RPMI7951 (cell line): ENCODE measurements at regions not wholly inside any gene's neighbourhood (a gene's known extent, or its start where the extent isn't known, plus 50 kb on each side); places are given as distances from the start of the nearest gene placed in this dataset.

Source experiments
- DNase-seq: peaks from one replicate; pipeline ENCODE4 v3.0.0-alpha.2; 2012; ENCODE audit warnings: low read depth

DNA sequence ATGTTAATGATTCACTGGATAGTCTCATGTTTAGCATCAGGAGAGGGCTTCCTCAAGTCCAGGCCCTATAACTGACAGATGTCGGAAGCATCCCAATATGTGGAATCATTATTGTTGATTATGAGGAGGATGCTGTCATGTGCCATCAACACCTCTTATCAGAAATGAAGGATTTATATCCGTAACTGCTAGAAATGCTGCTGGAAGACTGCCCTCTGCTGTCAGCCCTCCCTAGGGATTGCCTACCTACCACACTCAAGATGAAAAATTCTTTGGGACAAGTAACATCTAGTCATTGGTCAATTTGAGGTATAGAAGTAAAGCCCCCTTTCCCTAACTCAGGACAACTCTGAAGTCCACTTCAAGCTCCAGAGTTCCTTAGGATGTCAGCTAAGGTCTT lies 1166.5 kb upstream of the NXPH2 start:
- DNase-seq, result no peak

DNA sequence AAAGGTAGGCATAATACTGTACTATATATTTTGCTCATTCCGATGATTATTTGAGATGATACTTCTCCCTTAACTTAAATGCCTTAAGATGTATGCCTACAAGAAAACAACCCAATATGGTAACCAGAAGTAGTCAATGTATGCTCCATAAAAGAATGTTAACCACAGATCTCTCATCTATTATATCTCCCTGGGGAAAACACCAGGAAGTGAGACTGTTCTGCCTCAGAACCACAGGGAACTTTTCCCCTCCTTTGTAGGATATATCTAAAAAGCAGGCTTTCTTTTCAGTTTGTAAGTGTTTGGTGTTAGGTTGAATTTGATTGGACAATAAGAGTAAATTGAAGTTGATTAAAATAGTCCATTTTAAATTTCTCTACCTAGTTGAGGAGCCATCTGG lies 1160.5 kb upstream of the NXPH2 start:
- no peak for DNase-seq

DNA sequence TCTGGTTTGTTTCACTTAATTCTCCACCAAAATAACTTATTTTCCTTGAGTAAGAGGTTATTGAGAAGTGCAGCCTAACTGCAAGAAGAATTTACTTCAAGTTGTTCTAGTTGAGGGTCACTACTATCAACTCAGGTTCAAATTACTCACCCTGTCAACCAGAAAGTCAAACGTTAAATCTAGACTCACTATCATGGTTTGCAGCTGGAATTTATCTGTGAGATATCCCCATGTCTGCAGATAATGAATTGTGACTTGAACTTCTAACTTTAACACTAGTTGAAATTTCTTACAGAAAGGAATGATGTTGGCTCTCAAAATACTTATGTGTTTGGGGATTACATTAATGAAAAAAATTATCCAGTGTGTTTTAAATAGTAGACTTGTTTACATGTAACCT lies 1145.7 kb upstream of the NXPH2 start:
- DNase-seq, result no peak

DNA sequence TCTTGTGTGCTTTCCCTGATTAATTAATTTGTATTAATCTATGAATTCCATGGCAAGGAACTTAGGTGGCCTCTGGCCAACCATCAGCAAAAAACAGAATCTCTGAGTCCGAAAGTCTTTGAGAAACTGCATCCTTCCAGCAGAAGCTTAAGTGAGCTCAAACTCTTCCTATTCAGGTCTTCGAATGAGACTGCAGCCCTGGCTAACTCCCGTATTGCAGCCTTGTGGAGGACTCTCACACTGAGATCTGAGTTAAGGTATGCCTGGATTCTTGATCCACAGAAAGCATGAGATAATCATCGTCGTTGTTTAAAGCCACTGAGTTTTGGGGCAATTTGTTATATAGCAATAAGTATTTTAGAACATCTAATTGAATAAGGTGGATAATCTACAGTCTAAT lies 1143.9 kb upstream of the NXPH2 start:
- no peak for DNase-seq

DNA sequence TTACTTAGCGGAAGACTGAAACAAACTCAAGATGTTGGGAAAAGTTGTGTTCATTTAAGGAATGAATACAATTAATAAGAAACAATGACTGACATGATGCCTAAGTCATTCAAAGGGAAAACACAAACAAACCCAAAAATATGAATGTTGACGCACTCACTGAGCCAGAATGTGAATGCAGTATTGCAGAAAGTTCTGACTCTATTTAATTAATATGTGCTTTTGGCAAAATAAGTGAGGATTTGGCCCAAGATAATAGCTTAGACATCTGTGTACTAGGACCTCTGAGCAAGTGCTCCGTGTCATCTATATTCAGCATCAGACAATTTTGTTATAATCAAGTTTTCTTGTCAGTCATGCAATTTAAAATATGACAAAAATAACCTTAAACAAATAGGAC lies 1138.8 kb upstream of the NXPH2 start:
- no peak for DNase-seq

DNA sequence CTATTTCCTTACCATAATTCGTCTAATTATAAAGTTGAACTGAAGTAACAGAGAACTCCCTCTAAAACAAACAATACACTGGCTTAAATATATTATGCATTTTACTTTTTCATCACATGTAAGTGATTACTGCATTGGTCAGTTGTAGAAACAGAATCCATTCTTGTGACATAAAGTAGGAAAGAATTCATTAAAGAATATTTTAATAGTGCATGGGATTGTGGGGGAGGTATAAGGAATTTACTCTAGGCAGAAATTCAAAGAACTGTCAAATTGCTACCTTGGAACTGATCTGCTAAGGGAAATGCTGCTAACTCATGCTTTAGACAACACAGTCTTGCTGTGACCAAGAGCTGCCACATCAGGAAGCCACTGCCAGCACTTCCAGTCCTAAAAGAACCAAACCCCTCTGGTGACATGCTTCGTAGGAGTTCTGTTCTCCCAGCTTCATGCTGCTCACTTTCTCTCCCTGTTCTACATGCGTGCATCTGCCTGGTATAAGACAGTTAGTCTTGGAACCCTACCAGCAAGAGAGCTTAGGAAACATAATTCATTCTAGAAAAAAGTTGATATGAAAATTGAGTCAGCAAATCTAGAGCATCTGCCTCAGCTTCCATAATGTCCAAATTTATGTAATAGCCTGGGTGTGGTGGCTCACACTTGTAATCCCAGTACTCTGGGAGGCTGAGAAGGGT lies 1137.6 kb upstream of the NXPH2 start:
- DNase-seq, result no peak

DNA sequence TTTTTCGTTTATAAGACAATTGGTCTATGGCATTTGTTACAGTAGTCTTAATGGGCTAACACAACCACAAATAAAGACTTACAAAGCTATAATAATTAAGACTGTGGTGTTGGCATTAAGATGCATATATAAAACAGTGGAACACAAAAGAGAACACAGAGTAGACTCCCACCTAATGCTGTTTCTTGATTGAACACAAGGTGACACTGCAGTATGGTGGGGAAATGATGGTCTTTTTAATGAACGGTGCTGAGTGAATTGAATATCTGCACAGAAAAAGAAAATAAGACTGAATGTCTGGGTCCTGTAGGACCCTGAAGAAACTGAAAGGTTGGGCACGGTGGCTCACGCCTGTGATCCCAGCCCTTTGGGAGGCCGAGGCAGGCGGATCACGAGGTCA lies 1136.6 kb upstream of the NXPH2 start:
- DNase-seq, result no peak

DNA sequence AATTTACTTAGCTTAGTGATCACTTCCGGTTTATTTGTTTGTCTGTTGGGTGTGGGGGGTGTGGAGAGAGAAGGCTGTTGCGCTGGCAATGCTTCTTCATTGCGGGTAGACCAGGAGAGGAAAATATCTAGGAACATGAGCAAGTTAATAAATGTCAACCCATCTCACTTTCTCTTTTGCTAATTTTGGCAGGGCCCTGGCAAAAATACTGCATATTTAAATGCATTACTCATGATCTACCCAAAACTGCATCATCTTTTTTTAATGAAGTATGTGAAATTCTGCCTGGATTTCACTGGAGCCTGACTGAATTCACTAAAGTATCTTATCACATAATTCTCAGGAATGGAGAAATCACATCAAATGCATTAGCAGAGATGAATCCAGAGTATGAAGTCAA lies 1131.0 kb upstream of the NXPH2 start:
- DNase-seq, result no peak

DNA sequence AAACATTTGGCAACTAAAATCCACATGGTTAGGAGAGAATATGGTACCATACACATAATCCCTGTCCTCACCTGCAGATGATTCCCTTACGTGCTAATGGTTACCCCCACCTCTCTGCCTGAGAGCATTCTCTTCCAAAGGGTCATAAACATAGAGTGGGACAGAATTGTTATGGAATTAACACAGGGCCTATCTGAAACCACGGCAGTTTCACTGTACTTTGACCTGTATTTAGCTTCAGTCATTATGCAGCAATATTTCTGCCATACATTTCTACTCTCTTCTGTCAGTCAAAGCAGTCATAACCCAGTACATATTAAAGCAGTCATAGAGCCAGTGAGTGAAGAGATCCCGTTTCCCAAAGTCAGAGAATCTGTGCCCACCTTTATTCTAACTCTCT lies 1128.9 kb upstream of the NXPH2 start:
- DNase-seq, result no peak

DNA sequence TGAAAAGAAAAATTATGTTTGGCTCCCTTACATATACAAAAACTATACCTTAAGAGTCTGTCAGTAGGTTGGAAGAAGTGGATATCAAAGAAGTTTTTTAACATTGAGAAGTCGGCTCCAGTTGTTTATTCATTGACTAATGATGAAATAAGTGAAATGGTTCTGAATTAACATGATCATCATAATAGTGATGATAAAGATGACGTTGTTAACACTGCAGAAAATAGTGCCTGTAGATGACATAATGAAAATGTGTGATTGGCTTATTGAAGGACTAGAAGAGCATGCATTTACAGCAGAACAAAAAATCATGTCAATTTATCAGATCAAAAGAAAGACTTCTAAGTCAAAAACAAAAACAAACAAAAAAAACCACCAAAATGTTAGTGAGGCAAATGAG lies 1125.4 kb upstream of the NXPH2 start:
- no peak for DNase-seq

DNA sequence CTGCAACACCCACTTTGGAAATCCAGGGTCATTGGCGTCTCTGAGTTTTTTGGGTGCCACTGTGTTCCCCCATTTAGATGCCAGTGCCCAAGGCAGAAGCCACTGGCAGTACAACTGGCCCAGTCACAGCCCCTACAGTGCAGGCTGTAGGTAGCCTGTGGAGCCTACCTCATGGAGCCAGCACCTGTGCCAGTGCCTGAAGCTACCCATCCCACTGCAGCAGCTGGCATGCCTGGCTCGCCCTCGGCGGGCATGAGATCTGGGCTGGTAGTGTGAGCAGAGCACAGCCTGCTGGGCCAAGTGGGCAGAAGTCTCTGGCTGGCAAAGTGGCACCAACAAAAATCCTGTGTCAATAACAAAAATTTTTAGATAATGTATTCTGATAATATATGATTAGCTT lies 1111.4 kb upstream of the NXPH2 start:
- DNase-seq, result no peak

DNA sequence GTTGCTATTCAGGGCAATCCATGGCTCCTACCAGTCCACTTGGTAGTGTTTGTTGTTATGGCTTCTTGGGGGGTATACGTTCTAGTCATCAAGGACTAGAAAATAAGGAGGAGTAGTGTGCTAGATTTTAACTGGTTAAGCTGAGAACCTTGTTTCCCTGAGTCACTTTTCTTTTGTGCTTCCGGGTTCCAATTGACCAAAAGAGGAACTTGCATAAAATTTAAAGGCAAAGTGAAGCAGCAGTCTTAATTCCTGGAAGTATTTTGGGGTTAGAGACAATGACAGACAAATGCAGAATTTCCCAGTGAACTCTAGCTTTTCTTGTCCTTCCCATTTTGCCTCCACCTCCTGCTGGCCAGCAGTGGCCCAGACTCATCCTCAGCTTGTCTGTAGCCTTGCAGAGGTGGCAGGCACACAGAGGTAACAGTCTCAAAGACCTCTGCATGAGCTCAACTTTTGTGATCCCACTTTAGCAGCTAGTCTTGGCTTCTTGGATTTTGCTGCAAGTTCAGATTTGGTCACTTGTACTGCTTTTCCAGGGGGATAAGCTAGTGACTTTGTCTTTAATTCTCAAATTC lies 1105.8 kb upstream of the NXPH2 start:
- DNase-seq, result no peak

DNA sequence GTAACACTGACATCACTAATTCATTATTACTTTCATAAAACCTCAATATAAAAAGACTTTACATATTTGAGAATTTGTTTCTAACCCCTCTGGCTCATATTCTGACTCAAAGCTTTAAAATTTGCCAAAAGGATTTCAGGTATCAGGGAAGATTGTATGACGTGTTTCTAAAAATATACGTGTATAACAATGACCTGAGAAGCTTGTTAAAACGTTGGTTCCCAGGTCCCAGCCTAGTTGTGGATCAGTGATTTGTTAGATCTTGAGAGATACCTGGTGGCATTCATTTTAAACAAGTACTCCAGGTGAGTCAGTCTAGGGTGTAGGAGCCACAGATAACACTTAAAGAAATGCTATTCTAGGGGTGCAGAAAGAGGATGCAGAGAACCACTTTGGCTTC lies 1096.8 kb upstream of the NXPH2 start:
- no peak for DNase-seq

DNA sequence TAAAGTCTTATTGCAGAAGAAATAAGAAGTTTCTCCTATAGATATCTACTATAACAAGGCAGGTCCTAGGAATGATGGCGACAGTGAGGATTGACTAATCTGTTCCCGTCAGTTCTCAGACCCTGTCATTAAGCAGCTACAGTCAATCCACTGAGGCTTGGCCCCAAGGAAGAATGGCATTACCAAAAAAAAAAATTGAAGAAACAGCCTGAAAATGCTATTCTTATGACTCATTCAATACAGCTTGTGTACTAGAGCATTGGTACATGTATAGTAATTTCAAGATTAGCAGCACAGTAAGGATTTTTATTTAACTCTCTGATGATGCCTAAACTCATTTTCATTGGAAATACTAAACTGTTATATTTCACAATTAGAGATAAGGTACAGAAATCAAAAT lies 1096.1 kb upstream of the NXPH2 start:
- no peak for DNase-seq

DNA sequence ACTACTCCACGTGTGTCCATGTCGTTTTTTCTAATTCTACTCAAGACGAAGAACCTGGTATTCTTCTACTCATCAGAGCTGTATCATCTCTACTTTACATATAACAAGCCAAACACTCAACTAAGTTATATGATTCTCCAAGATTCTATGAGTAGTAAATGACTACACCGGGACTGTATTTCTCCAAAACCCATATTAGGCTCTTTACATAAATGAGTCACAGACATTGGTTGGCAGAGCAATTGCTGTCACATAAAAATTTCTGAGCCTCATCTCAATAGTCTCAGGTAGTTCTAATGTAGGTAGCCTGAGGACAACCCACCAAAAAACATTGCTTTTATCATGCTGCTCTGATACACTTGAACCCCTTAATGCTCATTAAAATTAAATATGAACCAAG lies 1092.3 kb upstream of the NXPH2 start:
- DNase-seq, result no peak

DNA sequence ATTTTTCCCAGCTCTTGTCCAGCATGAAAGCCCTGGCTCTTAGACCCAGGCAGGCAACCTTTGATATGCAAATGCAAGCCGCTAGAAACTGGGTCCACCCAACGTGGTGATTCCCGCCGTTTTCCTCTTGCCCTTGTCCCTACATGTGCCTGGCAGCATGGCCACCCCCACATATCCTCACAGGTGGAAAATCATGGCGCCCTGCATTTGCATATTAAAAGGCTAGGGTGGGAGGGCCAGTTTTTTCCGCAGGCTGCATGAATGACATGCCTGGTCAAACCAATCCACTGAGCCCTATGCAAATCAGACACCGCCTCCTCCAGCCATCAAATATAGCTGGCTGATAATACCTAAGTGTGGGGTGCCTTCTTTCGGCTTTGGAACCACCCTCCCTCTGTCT lies 1091.8 kb upstream of the NXPH2 start:
- no peak for DNase-seq

DNA sequence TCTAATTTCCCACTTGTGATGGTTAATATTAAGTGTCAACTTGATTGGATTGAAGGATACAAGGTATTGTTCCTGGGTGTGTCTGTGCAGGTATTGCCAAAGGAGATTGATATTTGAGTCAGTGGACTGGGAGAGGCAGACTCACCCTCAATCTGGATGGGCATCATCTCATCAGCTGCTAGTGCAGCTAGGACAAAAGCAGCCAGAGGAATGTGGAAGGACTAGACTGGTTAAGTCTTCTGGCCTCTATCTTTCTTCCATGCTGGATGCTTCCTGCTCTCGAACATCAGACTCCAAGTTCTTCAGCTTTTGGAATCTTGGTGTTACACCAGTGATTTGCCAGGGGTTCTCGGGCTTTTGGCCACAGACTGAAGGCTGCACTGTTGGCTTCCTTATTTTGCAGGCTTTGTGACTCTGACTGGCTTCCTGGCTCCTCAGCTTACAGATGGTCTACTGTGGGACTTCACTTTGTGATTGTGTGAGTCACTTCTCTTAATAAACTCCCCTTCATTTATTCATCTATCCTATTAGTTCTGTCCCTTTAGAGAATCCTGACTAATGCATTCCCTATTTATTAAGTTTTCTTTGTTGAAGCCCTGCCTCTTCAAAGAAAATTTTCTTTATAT lies 1087.5 kb upstream of the NXPH2 start:
- DNase-seq, result no peak

DNA sequence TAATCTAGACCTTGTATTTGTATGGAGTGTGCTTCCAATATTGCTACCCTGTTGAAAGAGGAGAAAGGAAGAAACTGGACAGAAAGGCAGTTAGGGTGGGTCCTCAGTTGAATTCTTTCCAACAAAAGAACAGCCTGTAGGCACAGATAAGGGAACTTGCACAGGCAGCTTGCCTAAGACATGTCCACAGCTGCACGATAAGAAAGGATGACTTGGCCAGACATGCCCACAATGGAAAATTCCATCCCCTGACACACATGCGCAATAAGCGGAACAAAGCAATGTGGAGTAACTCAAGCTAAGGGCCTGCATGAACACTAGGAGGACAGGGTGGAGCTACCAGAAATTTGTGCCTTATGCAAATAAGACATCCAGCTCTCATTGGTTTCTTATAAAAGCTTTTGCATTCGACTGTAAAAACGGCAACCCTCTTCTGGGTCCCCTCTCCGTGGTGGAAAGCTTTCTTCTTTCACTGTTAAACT lies 1084.7 kb upstream of the NXPH2 start:
- DNase-seq, result peak; percentile 7

DNA sequence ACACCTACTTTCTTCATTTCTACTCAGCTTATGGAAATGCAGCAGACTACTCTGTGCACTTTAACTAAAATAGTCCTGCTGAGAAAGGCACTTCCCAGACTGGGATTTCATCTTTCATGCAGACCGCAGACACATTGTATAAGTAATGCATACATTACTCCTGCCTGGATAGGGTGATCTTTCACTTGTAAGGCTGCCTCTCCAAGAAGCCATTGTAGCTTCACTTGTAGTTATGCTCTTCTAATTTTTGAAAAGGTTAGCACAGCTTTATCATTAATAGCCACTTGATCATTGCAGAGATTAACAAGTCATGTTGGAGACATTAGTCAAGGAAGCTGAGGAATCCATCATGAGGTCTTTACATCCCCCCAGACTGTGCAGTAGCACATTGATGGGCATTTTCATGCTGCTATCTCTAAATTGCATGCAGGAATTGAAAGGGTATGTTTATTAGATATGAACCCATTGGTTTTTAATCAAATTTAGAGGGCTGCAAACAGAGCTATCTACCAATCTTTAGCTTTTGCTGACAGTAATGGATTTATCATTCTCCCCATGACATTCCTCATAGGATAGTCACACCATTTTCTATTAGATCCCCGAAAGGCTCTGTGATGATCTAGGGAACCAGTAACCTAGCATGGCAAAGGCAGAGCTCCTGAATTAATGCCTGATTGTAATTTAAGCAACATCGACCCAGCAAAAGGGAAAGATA lies 1074.7 kb upstream of the NXPH2 start:
- DNase-seq, result no peak

DNA sequence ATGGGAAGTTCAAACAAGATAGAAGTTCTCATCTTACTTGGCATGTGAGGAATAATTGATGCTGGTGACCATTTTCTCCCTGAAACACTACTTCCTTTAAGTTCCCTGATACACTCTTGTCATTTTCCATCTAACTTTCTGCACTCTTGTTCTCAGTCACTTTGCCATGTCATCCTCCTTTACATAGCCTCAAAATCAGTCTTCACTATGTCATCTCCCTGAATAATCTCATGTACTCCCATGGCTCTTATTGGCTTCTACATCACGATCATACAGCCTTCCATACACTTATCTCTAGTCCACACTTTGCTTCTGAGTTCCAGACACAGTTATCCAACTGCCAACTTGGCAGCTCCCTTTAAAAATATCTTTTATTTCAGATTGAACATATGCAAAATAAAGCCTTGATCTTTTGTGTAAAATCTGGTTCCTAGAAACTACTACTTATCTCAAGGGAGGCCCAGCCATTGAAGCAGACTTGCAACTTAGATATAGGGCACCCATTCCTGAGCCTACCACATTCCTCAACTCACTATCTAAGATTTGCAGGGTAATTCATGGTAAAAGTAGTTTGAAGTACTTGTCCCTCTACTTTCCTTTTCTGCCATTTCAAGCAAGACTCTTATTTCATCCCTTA lies 1070.2 kb upstream of the NXPH2 start:
- no peak for DNase-seq

DNA sequence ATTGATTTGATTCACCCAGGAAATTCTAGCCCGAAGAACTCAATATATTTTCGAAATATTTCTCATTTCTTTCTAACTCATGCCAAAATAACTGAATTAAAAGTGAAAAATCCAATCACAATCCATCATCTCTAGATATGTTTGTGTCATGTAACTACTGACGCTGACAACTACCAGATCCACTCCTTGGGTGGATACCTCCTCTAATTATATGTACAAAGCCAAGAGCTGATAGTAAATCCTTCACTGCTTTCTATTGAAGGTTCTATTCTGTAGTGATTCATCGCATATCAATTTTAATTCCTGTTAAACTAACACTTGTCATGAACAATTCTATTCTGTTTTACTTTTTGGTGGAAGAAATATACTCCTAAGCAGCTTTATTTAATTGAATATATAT lies 1056.6 kb upstream of the NXPH2 start:
- DNase-seq, result no peak

DNA sequence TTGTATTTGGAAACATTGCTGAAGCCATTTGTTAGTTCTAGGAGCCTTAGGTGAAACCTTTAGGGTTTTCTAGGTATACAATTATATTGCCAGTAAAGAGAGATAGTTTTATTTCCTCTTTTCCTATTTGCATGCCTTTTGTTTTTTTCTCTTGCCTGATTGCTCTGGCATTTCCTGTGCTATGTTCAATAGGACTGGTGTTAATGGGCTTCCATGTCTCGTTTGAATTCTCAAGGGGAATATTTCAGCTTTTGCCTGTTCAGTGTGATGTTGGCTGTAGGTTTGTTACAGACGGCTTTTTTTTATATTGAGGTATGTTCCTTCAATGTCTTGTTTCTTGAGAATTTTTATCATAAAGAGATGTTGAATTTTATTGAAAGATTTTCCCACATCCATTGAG lies 1054.9 kb upstream of the NXPH2 start:
- no peak for DNase-seq
